ENCODE measurements at regions not wholly inside any gene's neighbourhood (a gene's known extent, or its start where the extent isn't known, plus 50 kb on each side); places are given as distances from the start of the nearest gene placed in this dataset.

DNA sequence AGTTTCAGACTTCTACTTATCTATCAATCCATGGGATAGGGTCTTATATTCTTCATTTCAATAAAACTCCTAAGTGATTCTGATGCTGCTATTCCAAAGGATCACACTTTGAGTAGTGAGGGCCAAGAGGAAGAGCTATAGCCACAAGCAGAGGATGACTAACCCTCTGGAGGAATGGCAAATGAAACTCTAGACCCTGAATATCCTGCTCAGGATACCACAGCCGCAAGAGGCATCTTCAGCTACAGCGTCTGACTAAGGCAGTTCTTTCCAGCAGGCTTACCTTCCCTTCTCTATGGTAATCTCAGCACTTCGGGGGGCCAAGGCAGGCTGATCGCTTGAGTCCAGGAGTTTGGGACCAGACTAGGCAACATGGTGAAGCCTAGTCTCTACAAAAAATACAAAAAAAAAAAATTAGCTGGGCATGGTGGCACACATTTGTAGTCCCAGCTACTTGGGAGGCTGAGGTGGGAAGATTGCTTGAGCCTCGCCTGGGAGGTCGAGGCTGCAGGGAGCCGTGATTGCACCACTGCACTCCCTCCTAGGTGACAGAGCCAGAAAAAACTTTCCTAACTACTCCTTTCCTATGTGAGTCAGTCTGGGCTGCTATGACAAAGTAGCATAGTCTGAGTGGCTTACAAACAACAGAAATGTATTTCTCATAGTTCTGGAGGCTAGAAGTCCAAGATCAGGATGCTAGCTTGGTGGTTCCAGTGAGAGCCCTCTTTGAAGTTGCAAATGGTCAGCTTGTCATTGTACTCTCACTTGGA, 371.9 kb downstream of the IRS1 start:
- no peak for FAIRE-seq

DNA sequence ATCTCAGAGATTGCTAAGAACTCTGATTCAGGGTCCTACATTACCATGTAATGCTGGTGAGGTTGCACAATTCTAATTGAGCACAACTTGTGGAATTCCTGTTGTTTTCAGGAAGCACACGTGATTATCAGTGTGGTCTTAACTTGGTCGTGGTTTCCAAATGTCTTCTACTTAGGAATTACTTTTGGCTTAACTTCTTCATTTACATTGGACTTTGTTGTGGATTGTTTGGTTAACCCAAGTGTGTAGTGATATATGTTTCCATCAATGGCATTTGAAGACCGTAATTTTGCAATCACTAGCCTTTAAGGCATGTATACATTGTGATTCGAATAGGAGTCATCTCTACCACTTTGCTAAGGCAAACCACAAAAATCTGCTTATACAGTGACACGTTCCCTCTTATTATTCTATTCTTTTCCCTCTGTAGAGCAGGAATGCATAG, 373.3 kb downstream of the IRS1 start:
- no peak for FAIRE-seq

DNA sequence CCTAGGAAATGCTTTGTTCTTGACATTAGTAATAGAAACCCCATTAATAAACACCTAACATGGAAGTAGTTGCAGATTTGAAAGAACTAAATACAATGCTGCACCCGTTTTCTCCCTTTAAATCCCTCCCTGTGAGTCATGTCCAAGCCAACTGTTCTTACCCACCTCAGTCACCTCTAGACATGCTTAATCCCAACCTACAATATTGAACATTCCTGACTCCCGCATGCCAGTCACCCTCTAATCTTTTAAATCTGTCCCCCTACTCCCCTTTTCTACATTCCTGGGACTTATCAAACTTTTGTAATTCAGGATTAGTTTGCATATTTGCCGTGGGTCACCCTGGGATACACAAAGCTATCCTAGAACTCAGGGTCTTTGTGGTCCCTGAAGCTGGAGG, 374.6 kb downstream of the IRS1 start:
- FAIRE-seq, result no peak

DNA sequence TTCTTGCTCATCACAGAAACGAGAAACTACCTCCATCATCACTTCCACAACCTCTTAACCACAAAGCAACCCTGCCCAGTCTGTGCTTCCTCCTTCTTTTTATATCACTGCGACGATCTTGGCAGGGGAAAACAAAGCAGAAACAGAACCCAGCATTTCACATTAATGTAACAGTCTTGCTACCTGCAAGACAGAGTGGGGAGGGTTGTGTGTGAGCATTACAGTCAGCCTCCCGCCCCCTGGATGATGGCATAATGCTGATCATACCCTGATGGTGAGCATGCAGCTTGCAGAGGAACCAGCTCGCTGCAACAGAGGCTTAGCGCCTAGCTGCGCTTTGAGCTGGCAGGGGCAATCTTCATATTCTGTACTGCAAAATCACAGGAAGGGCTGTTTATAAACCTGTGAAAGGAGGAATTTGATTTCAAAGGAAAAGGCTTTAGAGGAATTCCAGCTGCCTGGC, 376.1 kb downstream of the IRS1 start:
- FAIRE-seq, result no peak

DNA sequence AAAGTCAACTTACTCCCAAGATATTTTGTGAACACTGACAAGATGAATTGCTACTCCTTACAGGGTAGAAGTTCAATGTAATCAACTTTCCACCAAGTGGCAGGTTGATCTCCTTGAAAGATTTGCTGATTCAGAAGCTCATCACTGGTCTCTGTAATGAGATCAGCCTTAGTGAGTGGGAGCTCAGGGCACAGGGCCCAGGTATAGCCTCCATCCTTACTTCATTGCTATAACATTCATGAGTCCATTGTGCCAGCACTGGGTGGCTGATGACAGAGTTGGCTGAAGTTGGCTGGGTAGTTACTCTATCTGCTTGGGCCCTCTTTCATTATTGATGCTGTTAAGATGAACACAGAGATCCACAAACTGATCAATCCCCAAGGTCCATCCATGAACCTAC, 379.0 kb downstream of the IRS1 start:
- no peak for FAIRE-seq

DNA sequence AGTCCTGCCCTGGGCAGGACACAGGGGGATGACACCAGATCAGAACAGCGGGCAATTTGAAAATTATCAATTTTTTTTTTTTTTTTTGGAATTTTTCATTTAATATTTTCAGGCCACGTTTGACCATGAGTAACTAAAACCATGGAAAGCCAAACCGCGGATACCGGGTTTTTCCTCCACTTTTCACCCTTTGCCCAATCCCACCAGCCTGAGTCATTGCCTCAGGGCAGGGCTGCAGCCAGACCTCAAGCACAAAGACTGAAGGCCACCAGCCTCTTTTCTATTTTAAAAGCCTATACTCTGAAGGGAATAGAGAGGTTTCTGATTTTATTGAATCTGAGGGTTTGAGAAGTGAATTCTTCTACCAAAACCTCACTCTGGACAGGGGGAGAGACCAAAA, 381.1 kb downstream of the IRS1 start:
- no peak for FAIRE-seq

DNA sequence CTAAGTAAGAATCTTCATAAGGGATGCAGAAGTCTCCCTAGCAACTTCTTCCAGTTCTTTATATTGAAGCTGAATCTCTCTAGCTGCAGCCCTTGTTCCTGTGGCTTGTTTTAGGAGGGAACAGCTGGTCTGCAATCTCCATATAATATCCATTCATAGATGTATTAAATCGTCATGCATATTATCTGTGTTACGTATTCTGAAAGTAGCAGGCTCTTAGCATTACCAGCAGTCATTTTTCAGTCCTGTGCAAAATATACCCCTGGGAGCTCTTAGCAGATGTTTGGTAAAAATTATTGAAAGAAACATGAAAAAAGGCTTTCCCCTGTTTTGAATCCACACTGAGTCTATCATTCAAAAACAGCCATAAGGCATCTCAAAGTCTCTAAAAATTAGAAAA, 385.3 kb downstream of the IRS1 start:
- FAIRE-seq, result no peak

DNA sequence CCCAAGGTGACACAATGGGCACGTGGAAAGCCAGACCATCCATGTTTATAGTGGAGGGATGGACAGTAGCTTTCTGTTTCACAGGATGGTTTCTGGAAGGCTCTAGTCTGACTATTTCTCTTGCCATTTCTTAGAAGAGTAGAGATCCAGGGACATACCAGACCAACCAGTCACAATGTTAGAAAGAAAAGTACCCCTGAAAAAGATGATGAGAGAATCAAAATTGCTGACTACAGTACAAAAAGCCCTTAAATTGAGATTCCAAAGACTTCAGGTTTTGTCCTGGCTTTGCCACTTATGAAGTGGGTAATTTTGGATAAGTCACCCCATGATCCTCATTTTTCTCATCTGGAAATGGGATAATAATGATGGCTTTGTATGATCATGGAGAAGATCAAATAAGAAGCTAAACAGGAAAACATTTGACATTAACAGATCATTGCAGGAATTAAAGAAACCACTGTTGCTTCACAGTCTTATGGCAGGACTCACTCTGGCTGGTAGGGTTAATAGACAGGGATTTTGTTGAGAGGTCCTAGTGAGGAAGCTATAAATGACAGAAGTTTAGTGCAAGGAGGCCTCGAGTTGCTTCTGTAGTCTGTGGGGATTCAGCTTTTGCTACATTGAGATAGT, 386.0 kb downstream of the IRS1 start:
- no peak for FAIRE-seq

DNA sequence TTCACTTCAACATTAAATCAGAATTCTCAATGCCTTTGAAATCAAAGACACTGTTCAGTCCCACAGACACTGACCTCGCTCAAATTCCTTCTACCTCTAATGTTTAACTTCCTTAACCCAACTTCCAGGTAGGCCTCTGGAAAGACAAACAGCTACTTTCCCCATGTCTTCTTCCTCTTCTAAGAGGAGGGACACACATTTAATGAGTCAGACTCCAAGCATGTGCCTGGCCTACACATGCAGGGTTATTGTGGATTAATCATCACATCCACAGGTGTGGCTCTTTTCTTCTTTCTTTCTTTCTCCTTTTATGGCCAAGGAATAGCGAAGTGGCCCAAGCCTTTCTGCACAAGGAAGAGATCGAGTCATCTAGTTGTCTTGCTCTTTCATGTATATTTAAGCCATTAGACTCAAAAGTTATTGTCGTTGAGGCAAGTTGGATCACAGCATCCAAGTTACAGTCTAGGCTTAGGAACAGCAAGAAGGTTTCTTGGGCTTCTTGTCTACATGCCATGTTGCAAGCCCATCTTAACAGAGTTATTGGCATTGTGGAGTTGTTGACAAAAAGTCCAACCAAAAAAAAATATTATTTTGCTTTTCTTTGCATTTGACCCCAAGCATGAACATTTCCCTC, 387.8 kb downstream of the IRS1 start:
- no peak for FAIRE-seq

DNA sequence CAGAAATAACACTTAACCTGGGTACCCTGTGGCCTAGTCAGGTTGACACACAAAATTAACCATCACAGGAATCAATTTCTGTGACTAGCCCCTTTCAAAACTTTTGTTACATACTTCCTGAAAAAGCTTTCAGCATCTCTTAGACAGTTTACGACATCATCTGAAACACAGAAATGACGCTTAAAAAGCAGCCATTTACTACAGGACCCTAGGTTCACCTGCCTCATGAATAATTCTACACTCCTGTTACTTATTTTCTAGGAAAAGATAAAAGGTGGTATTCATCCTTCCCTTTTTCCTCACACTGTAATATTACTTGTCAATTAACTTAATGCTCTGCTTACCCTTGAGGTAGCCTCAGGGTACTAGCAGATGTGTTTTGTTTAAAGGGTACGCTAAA, 388.4 kb downstream of the IRS1 start:
- FAIRE-seq, result no peak

DNA sequence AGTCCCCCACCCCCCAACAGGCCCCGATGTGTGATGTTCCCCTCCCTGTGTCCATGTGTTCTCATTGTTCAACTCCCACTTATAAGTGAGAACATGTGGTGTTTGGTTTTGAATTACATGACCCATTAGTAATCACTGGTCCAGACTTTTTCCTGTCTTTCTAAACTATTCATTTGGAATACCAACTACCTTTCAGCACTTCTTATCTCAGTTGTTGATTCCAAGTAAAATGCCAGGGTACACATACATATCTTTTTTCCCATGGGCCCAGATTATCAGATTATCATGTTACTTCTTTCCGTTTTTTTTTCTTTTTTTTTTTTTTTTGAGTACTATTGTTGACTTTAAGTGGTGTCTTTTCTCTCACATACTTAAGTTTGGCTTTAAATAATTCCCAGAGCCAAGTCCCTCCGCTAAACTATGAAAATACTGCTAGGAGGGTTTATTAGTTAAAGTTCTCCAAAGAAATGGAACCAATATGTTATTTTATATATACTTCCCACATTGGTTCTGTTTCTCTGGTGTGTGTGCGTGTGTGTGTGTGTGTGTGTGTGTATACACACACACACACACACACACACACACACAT, 389.3 kb downstream of the IRS1 start:
- no peak for FAIRE-seq

DNA sequence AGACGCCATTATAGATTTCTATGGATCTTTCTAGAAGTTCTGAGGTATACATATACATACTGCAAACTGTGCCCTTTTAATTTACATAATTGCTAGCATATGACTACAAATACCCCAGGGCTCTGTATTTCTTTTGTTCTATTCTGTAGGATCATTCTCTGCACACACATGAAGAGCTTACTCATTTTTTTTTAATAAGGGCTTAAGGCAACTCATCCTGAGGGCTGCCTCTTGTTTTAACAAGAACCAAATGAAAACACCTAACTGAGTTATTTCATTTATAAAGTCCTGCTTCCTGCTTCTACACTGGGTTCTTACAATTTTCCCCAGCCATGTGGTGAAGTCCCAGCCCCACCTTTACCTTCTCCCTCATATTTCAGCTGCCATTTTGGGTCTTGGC, 390.5 kb downstream of the IRS1 start:
- no peak for FAIRE-seq

DNA sequence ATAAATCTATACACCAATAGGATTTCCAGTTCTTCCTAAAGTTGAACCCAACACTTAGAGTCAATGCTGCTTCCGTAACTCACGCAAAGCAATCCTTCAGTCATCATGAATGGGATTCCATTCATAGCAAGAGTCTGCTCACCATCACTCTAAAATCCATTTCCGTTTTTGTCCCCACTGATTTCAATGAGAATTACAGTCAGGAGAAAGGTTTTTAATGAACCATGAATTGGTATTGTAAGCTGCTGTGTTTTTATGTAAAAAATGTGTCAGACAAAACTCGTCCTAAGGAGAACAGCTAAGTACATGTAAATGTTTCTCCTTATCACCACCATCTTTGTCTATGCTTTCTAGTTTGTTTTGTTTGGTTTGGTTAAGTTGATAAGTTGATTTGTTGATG, 391.5 kb downstream of the IRS1 start:
- FAIRE-seq, result no peak

DNA sequence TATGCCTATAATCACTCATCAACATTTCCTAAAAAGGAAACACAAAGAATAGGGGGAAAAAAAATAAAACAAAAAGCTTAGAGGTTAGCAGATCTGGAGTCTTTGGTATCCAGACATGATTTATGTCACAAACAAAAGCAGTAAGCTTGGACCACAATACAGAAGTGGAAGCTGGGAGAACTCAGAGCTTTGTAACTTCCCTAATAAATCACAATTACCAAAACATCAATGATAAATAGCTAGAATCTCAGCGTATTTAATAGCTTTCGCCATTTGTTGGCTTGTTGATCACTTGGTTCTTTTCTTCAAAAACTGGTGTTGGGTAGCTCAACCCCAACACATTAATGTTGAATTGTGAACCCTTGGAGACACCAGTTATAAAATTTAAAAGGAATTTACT, 392.5 kb downstream of the IRS1 start:
- no peak for FAIRE-seq

DNA sequence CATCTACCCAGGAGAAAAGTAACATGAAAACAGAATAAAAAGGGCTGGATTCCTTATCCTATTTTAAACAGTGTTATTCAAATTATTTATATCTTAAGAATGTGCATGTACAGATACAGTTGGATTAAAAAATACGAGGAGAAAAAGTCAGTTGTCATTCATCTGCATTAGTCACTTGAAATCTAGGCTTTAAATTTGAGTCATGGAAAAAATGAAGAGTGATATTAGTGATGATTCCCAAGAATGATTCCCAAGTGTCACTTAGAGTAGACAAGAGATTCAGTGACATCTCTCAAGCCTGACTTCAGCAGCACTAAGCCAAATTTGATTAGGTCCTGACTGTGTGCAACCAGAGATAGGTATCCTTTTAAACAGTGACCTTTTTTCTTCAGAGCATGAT, 394.2 kb downstream of the IRS1 start:
- no peak for FAIRE-seq

DNA sequence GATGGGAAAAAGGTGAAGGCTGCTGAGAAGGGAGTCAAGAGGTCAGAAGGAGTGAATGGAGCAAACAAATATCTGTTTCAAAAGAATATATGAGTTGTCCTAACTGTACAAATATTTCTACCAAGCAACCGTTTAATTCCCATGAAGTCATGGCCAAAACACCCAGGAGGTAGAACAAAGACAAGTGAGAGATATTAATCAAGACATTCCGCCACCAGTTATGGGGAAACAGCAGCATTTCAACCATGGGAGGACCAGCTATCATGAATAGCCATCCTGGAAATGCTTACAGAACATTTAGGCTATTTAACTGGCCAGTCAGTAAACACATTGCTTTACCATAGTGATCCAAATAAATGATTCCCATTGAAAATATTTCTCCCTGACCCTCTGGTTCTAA, 396.3 kb downstream of the IRS1 start:
- no peak for FAIRE-seq

DNA sequence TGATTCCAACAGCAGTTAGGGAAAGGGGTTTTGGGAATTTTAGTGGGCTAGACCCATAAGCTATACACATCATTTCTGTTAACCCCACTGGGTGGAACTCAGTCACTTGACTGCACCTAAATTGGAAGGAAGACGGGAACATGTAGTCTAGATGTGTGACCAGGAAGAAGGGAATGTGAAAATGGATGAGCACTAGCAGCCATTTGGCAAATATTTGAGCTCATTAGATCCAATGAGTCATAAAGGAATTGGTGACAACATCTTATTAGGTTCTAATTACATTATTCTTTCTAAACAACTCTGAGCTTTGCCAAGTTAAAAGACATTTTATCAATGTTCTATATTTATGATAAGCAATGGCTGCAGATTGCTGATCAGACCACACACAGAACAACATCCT, 400.6 kb downstream of the IRS1 start:
- no peak for FAIRE-seq

DNA sequence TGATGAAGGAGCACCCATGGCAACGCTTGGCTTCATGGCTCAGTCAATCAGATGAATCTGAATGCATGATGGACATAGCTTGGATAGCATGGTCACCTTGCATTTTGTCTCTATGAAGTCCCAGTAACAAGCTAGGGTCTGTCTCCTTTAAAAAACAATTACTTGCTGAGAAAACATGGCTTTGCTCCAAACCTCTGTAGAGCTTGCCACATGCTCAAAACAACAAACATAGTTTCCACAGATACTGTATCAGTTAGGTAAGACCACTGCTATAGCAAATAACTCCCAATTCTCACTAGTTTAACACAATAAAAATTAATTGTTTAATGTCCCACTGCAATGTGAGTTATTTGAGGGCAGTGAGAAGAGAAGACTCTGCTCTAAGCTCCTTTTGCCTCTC, 401.0 kb downstream of the IRS1 start:
- no peak for FAIRE-seq

DNA sequence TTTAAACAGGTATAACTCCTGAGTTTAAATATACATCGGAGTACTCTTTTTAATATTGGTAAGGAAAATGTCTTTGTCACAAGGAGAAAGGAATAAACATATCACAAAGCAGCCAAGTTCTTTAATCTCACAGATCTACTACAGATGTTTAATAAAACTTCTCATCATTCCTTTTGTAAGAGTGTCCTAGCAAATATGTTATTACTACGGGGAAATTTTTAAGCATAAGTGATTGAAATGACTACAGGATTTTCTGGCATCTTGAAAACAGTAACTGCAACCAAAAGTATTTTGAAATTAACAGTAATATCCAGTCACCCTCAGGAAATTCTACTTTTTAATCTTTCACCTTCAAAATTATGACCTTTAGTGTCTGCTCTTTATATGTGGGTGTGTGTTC, 403.1 kb downstream of the IRS1 start:
- FAIRE-seq, result no peak

DNA sequence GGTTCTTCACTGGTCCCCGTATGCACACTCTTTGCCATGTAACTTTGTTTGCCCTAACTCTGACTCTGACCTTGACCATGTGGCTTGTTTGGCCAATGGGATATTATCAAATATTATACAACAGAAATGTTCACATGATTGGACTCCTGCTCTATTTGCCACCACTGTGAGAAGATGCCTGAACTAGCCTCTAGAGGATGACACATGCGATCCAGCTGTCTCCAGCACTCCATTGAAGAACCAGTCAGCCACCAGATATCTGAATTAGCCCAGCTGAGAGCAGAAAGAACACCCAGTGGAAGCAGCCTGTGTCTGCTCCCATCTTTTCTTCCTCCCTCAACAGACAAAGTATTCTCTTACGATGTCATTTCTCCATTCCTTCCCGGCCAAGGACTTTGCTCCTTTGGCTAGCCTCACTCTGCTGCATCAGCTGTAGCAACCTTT, 412.1 kb downstream of the IRS1 start:
- FAIRE-seq, result no peak

DNA sequence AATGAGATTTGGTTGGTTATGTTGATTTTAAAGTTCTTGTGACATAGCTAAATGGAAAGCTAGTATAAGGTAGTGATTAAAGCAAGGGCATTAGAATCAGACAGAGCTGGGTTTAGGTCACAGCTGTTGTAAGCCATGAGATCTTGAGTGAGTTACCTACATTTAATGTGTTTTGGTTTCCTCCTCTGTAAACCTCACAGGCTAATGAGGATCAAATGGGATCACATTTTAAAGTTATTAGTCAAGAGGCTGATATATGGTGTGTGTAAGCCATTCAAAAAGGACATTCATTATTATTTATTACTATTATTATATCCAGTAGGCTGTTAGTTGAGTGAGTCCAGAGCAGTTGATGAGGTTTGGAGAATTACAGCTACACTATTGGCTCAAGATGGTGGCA, 416.2 kb downstream of the IRS1 start:
- FAIRE-seq, result no peak

DNA sequence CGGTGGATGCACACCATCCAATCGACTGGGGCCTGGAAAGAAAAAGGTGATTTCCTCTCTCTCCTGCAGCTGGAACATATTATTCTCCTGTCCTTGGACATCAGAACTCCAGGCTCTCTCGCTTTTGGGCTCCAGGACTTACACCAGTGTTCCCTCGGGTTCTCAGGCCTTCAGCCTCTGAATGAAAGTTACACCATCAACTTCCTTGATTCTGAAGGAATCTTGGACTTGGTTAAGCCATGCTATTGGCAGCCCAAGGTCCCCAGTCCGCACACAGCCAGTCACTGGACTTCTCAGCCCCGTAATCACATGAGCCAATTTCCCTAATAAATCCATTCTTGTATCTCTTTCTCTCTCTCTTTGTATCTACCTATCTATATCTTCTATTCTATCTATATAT, 418.9 kb downstream of the IRS1 start:
- no peak for FAIRE-seq
